GM20000 (cell line): ENCODE measurements at regions not wholly inside any gene's neighbourhood (a gene's known extent, or its start where the extent isn't known, plus 50 kb on each side); places are given as distances from the start of the nearest gene placed in this dataset.

ENCODE experiments used
- DNase-seq: peaks from one replicate; pipeline ENCODE4 v3.0.0; 2012; ENCODE audit warnings: low spot score
- TF ChIP-seq, protein P1 (sequence below): IDR thresholded peaks from 2 replicates; pipeline ENCODE4 v1.5.1; 2012; ENCODE audit warnings: mild to moderate bottlenecking, control low read depth; ENCODE audit errors: extremely low read depth, missing control alignments

DNA sequence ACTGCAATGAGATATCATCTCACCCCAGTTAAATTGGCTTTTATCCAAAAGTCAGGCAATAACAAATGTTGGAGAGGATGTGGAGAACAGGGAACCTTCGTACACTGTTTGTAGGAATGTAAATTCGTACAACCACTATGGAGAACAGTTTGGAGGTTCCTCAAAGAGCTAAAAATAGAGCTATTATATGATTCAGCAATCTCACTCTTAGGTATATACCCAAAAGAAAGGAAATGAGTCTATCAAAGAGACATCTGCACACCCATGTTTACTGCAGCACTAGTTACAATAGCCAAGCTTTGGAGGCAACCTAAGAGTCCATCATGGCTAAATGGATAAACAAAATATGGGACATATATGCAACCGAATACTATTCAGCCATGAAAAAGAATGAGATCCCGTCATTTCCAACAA lies 68.0 kb upstream of the HES1 start:
- TF ChIP-seq, protein P1, sequence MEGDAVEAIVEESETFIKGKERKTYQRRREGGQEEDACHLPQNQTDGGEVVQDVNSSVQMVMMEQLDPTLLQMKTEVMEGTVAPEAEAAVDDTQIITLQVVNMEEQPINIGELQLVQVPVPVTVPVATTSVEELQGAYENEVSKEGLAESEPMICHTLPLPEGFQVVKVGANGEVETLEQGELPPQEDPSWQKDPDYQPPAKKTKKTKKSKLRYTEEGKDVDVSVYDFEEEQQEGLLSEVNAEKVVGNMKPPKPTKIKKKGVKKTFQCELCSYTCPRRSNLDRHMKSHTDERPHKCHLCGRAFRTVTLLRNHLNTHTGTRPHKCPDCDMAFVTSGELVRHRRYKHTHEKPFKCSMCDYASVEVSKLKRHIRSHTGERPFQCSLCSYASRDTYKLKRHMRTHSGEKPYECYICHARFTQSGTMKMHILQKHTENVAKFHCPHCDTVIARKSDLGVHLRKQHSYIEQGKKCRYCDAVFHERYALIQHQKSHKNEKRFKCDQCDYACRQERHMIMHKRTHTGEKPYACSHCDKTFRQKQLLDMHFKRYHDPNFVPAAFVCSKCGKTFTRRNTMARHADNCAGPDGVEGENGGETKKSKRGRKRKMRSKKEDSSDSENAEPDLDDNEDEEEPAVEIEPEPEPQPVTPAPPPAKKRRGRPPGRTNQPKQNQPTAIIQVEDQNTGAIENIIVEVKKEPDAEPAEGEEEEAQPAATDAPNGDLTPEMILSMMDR, result no peak
- DNase-seq, result no peak

DNA sequence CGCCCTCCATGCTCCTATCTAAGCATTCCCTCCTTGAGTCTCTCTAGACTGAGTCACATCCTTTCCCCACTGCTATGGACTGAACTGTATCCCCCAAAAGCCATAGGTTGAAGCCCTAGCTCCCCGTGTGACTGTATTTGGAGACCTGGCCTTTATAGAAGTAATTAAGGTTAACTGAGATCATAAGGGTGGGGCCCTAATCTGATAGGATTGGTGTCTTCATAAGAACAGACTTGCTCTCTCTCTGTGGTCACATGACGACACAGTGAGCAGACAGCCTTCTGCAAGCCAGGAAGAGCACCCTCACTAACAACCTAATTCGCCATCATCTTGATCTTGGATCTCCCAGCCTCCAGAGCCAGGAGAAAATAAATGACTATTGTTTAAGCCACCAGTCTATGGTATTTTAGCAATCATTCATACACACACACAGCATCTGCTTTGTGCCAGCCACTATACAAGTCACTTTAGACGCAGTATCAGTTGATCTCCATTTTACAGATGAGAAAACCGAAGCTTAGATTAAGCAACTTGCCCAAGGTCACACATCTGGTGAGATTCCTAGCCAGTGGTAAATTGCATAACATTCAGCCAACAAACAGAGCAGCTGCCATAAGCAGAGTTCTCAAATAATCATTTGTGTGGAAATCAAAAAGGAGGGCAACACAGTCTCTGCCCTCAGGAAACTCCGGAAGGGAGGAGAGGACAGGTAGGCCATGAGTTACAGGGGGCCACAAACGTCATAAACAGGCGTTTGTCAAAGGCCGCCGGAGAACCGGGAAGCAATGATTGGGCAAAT lies 66.3 kb upstream of the HES1 start:
- no peak for DNase-seq
- TF ChIP-seq, protein P1, result no peak

DNA sequence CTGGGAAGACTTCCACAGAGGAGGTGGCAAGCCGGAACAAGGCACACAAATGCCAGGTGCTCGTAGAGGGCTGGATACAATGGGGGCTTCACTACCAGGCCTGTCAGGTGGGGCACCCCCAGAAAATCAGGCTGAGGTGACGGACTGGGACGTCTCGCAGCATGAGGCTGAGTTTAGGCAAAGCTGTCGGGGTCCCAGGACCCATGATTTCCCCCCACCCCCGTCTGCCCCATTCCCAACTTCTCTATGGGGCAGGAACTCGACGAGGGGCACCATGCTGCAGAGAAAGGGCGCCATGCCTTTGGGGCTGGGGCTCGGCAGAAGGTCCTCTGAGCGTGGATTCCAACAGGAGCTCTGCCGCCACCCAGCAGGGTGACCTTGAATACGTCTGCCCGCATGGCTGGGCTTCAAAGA lies 65.7 kb upstream of the HES1 start:
- TF ChIP-seq, protein P1, result no peak
- no peak for DNase-seq

DNA sequence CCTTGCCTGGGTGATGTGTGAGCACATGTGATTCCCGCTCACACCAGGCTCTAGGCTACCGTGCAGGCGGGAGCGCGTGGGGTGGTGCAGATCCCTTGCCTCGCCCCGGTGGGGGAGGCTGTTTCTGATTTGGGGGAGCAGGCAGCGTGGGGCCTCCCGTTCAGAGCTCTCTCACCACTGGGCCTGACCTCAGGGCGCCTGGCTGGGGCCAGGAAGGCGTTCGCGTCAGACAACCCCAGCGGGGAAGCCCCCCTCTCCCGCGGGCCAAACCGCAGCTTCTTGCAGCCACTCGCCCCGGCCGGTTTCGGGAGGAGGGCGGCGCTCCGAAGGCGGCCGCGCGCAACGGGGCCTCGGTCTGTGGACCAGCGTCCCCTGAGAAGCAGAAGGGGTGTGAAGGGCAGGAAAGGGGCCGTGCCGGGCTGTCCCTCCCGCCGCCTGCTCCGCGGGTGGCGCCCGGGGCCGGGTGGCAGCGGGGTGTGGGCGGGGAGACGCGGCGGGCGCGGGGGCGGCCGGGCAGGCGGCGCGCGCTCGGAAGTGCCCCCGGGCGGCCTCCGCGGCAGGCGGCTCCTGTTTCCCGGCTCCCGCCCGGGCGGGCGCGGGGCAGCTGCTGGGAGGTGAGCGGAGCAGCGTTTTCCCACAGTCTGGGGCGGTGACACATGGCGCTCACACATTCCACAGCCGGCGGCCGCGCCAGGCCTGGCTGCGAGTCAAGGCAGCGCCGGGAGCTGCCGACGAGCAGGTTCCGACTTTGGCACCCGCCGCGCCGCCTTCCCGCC lies 65.1 kb upstream of the HES1 start:
- DNase-seq, result peak; percentile 97
- TF ChIP-seq, protein P1, result no peak

DNA sequence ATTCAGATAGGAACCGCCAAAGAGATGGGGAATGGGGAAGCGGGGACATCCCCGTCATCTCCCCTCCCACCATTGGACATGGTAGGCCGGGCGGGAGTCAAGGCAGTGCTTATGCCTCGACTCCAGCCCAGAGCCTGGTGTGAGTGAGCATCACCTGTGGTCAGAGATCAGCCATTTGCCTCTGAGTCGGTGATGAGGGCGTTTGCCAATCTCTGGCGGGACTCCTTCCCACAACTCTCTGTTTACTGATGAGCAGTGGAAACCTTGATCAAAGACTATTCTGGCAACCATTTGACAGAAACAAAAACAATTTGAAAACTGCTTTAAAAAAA lies 63.9 kb upstream of the HES1 start:
- no peak for DNase-seq
- TF ChIP-seq, protein P1, result no peak

DNA sequence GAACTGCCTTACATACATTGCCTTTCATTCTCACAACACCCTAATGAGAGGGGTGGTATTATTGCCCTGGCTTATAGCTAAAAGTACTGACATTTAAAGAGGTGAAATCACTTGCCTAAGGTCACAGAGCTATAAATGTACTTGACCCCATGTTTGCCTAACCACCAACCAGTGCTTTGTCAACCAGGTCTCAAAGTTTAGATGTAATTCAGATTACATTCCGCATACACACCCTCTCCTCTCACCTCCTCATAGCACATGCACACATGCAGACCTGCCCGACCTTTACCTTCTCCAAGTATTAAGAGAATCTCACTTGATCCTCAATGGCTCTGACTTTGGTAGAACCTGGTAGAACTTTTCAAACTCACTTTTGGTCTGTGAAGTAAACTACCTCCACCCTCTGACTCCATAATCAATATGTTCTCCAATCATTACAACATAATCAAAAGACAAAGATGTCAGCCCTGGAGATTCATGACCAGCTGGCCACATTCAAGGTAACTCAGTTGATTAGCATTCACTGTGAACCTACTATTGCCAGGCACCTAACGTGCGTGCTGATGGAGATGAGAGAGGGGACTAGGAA lies 63.2 kb upstream of the HES1 start:
- DNase-seq, result no peak
- TF ChIP-seq, protein P1, result no peak

DNA sequence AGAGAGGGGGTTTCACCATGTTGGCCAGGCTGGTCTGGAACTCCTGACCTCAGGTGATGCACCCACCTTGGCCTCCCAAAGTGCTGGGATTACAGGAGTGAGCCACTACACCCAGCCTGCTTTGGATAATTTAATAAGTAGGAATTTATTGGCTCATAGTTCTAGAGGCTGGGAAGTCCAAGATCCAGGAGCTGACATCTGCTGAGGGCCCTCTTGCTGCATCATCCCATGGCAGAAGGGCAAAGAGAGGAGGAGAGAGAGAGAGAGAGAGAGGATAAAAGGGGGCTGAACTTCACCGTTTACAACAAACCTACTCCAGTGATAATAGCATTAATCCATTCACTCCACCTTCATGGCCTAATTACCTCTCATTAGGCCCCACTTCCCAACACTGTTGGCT lies 62.0 kb upstream of the HES1 start:
- TF ChIP-seq, protein P1, result no peak
- no peak for DNase-seq
